Ureter (tissue), 1 donor: ENCODE measurements at regions not wholly inside any gene's neighbourhood (a gene's known extent, or its start where the extent isn't known, plus 50 kb on each side); places are given as distances from the start of the nearest gene placed in this dataset.

ENCODE experiments used
- DNase-seq: peaks from one replicate; pipeline ENCODE4 v3.0.0-alpha.2; 2020; ENCODE audit warnings: low spot score
- donor health status: DM: yes; HTN: yes; CAD: no.

DNA sequence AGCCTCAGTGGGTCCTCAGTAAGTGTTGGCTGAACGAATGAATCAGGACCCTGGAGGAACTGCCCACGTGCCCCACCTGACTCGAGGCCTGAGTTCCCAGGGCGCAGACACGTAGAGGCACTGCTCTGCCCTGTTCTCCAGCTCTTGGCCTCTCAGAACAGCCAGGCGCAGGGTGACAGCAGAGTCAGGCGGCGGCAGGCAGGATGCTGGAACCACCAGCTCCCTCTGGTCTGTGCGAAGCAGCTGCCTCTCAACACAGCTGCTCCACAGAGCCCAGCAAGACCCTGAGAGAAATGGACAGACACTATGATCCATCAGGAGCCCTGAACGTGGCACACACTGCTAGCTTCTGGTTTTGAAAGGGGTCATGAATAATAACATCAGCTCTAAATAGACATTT lies 53.1 kb upstream of the BCO1 start:
- DNase-seq, result no peak

- DNase-seq, result peak; percentile 89
Observed at GRCh38 chr16:81181013-81181720, 57.3 kb upstream of the BCO1 start.

DNA sequence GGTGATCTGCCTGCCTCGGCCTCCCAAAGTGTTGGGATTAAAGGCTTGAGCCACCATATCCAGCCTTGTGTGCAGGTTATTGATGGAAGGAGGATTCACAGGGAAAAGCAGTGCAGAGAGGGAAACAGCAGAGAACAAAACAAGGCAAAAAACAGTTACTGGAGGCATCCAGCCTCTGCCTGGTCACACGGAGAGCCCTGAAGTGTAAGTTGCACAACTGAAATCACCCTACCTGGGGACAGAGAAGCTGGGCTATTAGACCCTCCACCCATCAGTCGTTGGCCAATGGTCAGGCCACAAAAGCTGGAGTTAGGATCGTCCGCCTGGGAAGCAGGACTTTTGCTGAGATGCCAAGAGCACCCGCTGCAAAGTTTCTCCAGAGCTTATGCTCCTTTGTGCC lies 57.9 kb upstream of the BCO1 start:
- DNase-seq, result no peak

GRCh38 chr16:81179219-81179618 lies 59.3 kb upstream of the BCO1 start:
- DNase-seq, result no peak

DNA sequence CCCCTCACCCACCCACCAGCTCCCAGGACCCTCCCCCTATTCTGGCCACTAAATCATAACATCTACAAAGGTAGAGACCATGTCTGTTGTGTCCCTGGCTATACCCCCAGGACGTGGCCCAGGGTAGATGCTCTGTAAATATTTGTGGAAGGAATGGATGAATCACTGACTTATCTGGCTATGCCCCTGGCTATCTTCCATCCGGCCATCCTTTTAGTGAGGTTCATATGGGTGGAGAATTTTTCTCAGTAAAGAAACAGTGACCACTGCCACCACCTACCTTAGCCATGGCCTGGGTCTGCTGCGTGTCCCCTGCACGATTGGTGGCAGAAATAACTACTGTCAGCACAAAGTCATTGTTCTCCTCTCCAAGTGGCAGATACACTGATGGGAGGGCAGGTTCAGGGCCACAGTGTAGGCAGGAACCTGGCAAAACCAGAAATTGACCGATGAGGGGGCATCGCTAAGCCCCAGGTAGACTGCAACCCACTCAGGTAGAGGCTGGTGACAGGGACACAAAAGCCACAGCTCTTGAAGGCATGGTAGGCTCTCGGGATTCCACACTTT lies 63.1 kb upstream of the BCO1 start:
- no peak for DNase-seq

- no peak for DNase-seq
Observed at GRCh38 chr16:81174644-81175324, 63.7 kb upstream of the BCO1 start.

- DNase-seq, result no peak
Observed at GRCh38 chr16:81172769-81173658, 65.5 kb upstream of the BCO1 start.

DNA sequence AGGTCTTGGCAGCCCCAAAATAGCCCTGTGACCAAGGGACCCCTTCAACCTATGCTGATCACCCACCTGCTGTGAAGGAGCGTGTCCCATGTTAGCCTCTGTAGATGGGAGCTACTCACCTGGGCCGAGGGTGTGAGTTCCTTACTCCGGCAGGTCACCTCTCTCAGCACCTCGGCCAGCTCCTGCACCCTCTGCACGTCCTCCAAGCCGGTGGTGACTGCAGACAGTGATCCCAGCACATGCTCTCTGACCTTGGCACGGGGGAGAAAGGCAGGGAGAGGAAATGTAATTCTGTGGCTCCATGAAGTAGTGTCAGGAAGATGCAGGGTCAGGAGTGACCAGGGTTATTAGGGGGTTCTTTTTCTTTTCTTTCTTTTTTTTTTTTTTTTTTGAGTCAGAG lies 67.7 kb upstream of the BCO1 start:
- no peak for DNase-seq

DNA sequence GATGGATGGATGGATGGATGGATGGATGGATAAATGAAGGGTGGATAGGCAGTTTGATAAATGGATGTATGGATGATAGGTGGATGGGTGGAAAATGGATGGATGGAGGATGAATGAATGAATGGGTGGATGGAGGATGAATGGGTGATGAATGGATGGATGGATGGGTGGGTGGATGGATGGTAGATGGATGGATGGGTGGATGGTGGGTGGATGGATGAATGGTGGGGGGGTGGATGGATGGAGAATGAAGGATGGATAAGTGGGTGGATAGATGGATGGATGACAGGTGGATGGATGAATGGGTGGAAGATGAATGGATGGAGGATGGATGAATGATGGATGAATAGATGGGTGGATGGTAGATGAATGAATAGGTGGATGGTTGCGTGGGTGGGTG lies 70.1 kb upstream of the BCO1 start:
- no peak for DNase-seq

DNA sequence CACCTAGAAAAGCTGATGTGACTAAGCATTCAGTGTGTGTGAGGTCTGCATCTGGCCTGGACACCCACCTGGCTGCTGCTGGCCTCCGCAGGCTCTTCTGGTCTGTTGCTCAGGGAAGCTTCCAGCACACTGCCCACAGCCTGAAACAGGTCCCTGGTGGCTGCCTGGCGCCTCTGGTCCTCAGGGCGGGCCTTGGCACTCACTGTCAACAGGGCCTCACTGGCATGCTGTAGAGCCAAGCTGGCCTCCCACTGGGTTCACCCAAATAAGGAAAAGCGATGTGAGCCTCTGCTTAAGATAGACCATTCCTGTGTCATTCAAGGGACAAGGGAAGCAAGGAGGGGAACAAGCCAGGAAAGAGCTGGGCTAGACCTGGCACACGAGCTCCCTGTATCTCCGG lies 70.6 kb upstream of the BCO1 start:
- DNase-seq, result no peak

DNA sequence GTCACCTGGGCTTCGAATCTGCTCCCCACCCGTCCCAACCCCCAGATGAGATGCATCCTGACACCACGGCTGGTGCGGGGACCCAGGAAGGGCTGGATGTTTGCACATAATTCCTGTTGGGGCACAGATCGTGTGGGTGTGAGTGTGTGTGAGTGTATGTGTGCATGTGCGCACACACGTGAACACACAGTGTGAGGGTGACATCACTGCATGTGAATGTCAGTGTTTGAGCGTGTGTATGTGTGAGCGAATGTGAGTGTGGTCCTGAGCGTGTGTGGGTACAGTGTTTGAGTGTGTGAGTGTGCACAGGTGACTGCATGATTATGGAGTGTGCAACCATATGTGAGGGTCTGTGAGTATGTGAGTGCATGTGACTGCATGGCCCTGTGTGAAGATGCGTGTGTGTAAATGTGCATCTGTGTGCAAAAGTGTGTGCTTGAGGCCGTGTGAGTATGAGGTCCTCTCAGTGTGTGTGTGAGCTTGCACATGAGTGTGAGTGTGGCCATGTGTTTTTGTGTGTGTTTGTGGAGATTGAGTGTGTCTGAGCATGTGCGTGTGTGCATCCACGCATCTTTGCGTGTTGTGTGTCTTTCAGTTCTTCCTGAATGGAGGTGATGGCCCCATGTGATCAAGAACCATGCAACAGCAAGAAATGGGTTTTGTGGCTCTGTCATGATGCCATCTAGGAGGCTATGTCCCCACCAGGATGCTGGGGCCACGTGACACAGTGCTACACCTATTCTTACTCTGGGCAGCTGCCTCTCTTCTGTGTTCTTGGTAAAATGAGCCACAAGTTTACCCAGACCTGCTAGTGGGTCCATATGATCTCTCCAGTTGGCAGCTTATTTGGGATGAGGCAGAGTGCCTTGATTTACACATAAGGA lies 70.5 kb upstream of the GCSH start:
- no peak for DNase-seq

- no peak for DNase-seq
Observed at GRCh38 chr16:81165411-81166097, 69.4 kb upstream of the GCSH start.

DNA sequence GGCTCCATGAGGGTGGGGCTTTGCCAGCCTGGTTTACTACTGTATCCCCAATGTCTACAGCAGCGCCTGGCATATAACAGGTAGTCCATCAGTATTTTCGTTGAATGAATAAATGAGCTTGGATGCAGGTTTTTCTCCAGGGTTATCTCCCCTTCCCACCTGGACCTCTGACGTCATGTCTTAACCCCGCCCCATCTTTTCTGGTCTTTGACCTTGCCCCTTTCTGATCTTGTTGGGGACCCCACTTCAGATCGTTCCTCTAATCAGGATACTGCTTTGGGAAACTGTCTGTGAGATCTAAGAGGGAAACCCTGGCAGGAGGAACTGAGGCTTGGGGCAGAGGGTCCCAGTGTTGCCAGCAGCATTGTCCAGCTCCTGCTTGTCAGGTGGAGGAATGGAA lies 68.8 kb upstream of the GCSH start:
- no peak for DNase-seq

DNA sequence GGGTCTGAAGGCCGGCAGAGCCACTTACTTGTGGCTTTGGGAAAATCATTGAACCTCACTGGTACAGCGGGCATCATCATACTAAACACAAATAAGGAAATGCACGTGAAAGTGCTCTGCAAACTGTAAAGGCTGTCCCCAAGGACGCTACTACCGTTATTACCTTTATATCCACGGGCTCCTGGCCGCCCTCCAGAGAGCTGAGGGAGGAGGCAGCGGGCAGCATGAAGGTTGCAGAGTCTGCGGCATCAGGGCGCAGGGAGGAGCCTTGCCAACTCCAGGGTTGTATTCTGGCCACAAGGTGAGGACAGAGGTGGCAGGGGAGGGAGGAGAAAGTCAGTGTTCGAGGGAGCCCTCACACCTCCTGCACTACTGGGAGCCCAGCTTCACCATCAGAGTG lies 68.3 kb upstream of the GCSH start:
- DNase-seq, result no peak

GRCh38 chr16:81163671-81164070 lies 67.5 kb upstream of the GCSH start:
- DNase-seq, result no peak

DNA sequence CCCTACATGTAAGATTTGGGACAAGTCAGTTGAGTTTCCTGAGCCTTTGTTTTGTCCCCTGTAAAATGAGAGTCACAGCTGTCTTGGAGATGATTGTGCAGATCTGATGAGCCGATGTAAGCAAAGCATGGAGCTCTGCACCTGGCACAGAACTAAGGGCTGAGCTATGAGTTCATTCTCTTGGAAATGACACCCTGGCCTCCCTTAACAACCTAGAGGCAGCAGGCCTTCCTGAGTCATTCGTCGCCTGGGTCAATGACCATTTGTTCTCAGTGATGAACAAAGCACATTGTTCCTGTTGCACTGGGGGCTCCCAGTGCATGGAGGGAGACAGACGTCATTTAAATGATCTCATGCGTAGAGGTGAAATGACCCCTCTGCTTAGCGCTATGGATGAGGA lies 62.8 kb upstream of the GCSH start:
- no peak for DNase-seq

GRCh38 chr16:81155769-81156168 lies 59.6 kb upstream of the GCSH start:
- no peak for DNase-seq

DNA sequence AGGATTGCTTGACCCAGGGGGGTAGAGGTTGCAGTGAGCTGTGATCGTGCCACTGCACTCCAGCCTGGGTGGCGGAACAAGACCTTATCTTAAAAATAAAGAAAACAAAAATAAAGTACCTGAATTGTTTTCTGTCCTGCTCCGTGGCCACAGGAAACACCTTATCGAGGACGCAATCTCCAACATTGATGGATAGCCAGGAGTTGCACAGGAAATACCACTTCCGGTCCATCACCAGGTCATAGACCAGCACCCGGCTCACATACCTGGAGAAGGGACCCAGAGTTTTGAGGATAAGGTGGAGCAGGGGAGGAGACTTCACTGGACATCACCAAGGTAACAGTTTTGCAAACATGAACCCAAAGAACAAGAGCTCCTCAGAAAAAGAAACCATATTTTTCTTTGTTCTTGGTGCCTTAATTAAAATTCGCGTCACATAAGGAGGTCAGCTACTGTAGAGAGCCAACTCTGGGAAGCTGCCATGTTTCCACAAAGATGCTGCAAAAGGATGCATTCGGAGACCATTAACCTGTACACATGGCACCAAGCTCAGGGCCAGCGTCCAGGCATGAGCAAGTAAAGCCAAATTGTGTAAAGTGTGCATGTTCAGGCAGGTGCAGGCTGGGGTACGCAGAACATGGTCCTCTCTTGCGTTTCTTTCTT lies 55.6 kb upstream of the GCSH start:
- no peak for DNase-seq

- DNase-seq, result no peak
Observed at GRCh38 chr16:81149614-81150013, 53.4 kb upstream of the GCSH start.

GRCh38 chr16:81148277-81148676 lies 52.1 kb upstream of the GCSH start:
- DNase-seq, result no peak
